HuH-7.5 (cell line): ENCODE measurements at regions not wholly inside any gene's neighbourhood (a gene's known extent, or its start where the extent isn't known, plus 50 kb on each side); places are given as distances from the start of the nearest gene placed in this dataset.

Experiments used
- DNase-seq: peaks from one replicate; pipeline ENCODE4 v3.0.0; 2011; ENCODE audit warnings: low spot score

DNA sequence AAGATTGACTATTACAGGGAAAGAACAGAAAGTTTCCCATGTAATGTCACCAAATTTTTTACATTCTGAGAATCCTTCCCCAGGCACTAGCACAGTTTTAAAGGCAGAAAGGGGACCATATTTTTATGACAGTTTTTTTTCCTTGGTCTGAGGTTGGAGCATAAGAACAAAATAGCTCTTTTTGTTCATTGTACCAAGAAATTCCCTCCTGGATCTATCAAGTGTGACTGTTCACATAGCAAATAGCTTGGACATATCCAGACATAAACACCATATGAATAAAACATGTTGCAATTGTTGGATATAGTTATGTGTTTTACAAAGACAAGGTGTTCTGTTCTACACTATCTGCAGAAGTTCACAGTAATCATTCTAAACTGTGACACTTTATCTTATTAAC lies 182.4 kb upstream of the ADGRL2 start:
- no peak for DNase-seq

DNA sequence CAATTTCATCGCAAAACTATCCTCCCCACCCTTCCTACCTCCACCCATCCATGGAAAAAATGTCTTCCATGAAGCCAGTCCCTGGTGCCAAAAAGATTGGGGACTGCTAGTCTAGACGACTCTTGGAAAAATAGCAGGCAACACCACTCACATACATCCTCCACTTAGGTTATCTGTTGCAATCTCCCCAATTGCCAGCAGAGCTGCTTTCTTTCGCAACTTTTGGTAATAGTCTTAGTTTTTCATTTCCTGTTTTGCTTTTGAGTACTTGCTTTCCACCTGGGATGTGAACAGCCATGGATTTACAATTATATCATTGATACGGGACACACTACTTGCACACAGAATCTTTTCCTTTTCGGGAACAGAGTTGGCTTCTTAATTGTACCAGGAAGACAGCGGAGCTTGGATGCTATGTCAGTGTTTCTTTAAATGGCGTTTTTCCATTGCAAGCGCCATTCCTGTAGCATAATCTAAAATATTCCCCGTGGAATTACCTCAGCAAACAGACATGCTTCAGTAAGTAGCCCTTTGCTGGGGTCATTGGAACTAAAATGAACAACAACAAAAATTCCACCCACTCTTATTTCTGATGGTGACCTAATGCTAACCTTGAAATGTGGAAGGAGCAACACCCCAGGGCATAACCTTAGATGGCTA lies 183.3 kb upstream of the ADGRL2 start:
- no peak for DNase-seq

DNA sequence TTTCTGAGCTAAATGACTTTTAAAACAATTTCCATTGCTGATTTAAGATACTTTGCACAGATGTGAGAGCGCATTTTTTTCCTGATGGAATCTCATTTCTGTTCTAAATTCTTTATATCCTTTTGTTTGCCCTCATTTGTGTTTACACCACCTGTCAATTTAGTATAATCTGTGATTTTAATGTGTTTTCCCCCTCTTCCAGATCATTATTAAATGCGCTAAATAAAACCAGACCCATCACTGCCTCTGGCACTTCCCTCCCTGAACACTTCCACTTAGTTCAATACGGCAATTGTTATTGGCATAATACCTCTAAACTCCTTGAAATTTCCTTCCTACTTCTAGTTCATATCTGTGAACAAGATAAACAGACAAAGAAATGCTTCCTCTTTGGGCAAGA lies 186.9 kb upstream of the ADGRL2 start:
- DNase-seq, result no peak

DNA sequence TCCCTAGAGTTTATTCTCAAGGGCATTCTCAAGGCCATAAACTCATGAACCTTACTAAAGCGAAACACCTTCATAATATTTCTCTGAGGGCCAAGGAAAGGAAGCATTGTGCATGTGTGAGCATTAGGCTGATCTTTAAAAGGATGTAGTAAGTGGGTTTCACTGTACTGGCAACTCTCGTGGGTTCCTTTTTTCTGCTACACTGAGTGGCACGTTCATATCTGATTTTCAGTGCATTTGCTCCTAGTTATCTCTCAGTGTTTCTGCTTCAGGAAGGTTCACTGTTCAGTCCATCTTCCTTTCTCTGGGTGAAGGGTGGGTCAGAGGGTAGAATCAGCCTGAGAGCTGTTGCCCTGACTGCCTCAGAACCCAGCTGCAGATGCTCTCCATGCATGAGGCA lies 192.8 kb upstream of the ADGRL2 start:
- DNase-seq, result no peak

DNA sequence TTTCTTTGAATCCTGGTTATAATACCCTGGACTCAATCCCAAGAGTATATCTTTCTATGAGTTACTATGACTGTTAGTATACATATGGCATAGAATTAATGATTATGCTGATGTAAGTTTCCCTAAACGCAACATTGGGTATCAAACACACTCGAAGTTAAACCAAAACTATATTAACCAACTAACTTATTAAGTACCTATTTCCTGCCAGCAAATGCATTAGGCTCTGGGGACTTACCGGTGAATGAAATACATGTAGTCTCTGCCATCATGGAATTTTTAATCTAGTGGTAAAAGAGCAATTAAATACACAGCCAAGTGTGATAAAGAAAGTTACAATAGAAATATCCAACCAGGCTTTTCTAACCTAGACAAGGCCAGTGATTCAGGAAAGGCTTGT lies 193.6 kb upstream of the ADGRL2 start:
- DNase-seq, result no peak

DNA sequence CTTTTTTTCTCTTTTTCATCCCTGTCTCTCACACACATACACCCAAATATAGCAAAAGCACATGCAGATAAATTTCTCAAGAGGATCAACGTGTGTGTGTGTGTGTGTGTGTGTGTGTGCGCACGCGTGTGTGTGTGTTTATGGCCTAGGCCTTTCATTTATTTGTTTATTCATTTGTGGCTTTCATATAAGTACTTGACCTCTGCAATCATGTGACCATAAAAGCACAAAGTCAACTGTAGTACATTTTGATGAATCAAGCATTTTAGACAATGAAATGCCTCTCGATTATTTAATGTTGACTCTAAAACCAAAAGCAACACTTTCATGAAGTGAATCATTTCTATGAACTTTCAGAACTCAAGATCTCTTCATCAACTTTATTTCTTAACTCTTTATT lies 194.1 kb upstream of the ADGRL2 start:
- no peak for DNase-seq

DNA sequence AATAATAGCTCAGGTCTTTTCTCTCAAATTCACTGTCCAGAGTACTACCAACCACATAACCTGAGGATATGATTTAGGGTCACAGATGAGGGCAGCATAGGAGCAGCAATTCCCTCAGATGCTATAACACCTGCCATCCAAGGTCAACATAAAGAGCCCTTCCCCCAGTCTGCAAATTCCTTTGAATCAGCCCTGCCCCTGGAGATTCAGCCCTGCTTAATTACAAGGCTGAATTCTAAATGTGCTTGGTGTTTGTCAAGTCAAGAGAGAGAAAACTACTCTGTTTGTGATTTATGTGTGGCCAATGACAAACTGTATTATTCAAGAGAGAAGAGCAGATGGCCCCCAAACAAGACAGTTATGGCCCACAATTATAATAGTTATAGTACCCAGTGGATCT lies 195.7 kb upstream of the ADGRL2 start:
- no peak for DNase-seq

DNA sequence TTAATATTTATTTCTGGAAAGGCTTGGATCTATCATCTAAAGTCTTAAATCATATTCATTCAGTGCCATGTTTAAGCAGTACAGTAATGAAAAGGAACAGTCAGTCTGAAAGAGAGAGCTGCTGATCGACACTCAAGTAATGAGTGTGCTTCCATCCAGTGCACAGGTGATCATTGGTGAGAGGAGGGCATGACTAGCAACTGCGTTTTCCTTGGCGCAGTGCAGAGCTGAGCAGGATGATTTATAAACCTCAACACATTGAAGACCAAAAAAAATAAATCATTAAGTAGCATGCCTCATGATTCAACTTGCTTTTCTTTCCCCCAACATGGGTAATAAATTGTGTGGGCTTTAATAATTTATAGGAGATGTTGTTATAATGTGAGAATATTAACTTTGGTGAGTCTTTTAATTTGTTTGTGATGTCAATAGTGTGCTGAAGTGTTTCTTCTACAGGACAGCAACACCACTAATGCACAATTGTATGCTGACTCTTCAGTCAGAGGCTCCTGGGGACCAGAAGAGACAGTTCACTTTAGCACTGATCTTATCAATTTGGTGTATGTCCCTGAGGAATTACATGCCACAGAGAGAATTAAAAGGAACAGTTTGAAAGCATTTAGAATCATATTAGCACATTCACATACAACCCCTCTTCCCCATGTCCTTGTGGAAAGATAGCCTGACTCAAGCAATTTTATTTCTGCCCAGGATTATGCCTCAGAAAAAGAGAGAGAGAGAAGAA lies 199.7 kb upstream of the ADGRL2 start:
- DNase-seq, result no peak

DNA sequence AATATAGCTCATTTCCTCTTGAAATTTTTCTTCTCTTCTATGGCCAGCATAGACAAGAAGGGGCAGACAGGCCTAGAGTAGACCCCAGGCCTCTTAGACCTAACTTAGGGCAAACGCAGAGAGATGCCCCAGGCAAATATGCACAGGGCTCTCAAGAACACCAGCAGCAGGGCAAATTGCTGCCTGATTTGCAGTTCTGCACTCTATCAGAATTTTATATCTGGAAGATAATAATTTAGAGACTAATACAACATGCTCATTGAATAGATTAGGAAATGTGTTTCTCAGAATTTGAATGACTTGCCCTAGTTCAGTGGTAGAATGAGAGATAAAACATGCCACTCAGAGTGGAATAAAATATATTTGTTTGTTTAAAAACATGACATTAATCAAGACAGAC lies 200.4 kb upstream of the ADGRL2 start:
- DNase-seq, result no peak

DNA sequence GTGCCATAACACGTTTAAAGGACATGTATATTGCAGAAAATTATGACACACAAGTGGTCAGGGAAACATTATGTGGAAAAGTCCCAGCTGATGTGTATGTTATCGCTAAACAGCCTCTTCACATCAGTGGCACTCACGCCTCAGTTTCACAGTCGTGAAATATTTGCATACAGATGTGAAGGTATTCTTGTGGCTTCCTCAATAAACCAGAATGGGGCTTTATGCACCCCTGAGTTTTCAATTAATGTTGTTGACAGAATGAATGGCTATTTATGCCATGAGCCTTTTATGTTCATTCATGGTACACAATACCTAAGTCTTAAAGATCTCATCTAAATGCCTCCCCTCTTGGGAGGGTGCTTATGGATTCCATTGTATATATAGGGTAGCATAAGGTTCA lies 202.1 kb upstream of the ADGRL2 start:
- no peak for DNase-seq

DNA sequence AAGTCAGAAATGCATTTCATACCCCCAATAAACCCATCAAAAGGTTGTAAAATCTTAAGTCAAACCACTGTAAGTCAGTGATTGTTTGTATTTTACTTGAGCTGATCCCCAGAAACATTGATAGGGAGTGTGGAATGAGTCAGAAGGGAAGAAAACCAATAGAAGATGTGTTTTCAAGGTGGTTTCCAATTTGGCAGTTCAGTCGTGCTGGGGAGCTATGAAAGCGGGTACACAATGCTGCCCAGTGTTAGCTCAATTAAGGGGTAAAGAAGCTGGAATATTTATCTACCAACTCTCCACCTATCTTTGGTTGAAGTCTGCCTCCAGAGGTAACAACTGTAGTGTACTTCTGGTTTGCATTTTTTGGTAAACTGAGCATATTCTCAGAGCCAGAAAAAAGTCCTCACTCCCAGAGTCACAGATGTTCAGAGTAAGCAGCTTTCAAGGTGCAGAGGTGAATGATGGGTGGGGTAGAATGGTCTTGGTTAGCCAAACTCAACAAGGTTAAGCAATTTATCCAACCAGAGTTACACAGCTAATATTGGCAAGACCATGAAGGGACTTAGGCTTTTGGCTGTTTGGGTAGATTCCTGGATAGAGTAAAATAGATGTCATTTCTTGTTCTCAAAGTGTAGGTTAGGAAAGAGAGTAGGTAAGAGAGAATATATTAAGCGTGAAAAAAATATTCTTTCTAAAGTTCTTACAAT lies 202.9 kb upstream of the ADGRL2 start:
- no peak for DNase-seq

DNA sequence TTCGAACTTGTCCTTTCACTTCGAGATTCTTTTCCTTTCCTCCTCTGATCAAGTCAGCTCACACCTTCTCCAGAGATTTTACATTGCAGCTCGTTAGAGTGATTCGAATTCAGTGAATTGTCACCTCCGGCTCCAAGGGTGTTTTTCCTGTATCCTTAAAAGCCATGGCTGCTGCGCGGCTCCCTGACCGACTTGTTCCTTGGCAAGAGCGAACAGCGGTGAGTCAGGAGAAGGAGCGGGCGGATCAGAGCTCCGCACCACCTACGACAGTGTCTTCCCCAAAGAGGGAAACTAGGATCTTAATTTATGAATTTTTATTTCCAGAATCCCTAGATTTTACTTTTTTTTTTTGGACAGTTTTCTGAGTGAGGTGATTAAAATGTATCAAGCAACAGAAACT lies 204.4 kb upstream of the ADGRL2 start:
- DNase-seq, result no peak

DNA sequence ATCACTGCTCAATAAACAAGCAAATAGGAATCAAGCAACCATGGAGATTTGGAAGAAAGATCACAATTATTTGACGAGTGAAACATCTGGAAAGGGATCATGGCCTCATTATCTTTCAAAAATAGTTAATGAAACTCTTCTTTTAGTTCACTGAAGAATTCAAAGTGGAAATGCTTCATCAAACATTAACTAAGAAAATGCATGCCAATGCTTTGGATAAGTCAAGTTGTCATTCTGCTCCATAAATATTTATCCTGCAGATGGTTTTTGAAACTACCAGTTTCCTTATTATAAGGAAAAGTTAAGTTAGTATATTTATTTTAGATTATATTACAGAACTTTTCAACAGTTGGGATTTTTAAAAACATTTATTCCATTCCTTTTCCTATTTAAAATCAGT lies 206.5 kb upstream of the ADGRL2 start:
- DNase-seq, result no peak

DNA sequence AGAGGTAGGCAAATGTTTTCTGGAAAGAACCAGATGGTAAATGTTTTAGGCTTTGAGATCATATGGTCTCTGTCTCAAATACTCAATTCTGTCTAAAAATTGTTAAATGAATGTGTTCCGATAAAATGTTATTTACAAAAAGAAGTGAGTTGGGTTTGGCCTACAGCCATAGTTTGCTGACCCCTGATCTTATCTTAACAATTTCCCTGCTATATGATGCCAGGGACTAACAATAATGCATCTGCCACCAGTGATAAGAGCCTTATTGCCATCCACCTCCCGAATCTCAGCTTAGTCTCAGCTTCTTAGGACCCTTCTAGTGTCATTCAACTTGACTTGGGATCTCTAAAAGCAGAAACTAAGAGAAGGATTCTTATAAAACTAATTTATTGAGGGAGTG lies 208.5 kb upstream of the ADGRL2 start:
- no peak for DNase-seq

DNA sequence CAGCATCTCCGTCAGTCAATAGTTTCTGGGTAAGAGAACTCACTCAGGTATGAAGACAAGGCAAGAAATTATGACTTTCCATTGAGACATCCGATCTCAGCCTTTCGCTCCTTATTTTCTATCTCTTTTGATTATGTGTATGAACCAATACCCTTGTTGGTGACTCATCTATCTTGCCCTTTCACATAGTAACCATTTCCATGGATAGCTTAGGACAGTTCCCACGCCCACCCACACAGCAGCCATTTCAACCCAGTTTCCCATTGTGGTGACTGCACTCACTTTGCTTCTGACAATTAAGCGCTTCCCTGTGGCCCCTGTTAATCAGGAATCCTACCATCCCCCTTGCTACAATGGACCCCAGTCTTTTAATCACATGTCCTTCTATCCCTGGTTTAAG lies 210.6 kb upstream of the ADGRL2 start:
- DNase-seq, result no peak

DNA sequence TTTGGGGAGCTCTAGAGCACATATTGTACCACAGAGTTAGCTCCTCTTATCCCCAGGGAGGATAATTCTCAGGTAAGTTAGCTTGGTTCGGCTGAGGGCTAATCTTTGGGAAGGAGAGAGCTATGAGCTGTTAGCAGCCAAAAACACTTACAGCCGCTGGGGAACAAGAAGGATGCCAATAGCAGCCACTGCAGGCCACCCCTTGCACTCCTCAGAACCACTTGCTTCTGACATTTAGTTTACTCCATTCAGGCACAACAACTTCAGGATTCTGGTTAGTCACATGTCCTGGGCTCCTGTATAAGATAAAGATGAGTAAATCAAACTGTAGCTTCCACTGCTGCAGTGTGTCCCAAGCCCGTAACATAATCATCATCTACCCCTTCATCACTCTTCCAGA lies 212.6 kb upstream of the ADGRL2 start:
- DNase-seq, result no peak

DNA sequence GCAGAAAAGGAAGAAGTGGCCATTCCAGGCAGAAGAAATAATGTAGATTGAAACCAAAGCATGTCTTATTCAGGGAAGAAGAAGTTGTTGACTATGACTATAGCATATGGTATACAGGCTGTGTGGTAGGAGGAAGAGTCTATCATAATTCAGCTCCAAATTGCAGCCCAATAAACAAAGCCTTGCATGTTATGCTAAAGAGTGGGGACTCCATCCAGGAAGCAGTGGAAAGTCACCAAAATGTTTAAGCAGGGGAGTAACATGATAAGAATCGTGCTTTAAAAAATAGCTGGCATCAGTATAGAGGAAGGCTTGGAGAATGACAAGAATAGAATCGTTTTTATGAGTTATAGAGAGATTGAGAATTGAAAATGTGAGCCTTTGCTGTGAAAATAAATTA lies 213.3 kb upstream of the ADGRL2 start:
- no peak for DNase-seq

DNA sequence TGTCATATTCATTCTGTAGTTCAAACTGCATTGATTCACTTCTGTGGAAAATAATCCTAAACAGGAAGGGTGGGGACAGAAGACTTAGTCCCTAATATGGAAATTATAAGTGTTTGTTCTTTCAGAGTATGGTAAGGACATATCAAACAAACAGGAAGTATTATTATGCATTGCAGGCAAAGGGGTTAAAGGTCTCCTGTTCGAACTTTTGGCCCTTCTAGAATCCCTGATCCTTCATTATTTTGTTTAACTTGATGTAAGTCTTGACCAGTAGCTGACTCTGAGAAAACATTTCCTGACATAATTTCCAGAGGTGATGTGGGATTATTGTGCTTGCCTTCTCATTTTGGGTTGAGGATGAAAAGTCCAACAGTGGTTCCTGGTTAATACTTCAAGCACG lies 215.4 kb upstream of the ADGRL2 start:
- DNase-seq, result no peak

DNA sequence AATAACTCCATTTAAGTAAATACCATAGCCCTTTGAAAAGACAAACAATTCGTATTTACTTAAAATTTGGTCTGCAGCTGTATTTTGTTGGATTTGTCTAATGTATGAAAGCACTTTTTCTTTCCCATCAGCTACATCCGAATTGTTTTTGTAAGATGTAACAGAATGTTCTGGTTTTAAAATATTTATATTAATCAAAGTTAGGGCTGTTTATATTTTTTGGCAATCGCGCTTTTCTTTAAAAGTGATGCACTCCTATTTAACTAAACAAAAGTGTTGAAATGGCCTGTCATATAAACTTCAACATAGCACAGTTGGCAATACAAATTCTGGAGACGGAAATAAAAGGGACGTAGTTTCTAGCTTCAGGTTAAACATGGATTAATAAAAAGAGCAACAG lies 216.3 kb upstream of the ADGRL2 start:
- DNase-seq, result no peak

DNA sequence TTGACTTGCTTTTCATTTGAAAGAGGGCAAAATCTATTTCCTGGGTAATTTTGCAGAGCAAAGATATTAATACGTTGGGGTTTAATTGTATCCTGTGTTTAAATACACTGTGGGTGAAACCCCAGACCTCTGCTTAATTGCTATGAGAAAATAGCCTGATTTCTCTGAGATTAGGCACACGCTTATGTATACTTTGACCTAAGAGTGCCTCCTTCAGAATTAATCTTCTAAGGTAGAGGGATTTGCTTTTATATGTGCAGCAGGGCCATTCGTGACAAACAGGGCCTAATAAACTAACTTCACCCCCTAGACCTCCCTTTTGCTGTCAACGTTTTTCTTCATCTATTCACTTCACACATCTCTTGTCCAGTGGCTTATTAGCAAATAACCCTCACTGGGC lies 216.9 kb upstream of the ADGRL2 start:
- DNase-seq, result no peak

DNA sequence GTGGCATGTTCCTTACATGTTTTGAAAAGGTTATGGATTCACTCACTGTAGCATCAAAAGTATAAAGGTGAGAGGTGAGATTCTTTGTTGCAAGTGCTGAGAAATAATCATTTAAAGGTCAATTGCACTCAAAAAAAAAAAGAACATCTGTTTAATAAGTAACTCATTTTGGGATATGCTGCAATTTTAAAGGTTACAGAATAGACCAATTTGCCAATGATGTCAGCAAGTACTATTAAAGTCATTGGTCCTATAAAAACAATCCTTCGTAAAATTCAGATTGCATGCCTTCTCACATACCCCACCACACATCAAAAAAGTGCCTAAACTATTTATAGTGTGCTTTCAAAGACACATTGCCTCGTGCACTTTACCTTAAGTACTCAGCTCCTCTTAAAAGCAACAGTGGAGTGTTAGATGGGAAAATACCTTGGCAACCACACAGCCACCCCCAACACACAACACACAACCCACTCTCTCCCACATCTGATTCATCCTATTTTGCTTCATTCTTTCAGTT lies 218.2 kb upstream of the ADGRL2 start:
- DNase-seq, result no peak

DNA sequence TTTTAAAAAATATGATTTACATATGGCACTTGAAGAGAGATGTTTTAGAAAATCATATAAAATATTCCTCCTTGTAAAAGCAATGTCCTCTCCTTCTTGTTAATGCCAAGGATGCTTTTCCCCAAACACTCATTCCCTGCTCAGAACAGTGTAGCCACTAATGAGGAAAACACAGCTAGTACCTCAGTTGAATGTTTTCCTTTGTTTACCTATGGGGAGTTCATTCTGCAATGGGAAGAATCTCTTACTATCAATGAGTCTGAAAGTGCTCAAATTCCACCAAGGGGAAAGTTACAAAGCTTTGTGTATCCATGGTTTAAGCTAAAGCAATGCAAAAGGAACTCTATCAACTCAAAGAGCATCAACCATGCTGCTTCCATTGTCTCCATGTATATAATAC lies 221.9 kb upstream of the ADGRL2 start:
- DNase-seq, result no peak

DNA sequence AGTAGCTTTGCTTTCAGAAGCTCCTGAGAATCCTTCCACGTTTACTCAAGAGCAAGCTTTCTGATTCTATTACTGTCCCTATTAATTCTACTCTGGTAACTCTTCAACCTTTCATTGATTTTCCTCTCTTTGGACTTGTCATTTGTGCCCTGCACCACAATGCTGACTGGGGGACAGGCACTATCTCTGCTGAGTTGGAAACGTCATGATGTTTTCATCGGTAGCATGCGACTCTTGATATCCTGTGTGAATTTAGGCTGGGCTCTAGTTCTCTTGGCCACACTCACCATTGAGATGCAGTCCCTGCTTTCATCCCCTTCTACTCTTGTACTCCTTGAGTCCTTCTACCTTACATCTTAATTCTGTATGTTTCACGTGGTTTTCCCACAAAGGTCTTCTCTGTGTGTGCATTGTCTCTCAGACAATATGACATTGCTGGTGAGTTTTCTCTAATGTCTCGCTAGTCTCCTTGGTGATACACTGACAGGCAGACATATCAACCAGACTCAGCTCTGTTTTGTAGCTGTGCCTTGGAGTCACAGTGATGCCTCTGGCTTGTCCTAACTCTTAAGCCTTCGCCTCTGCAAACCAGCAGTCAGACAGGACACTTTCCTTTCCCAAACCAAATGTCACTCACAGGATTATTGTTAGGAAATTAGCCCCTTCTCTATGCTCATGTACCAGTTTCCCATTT lies 223.6 kb upstream of the ADGRL2 start:
- DNase-seq, result no peak
